Neural progenitor cell (in vitro differentiated cells): ENCODE measurements at regions not wholly inside any gene's neighbourhood (a gene's known extent, or its start where the extent isn't known, plus 50 kb on each side); places are given as distances from the start of the nearest gene placed in this dataset.

Experiments used
- EZH2 ChIP-seq: fragments of 200-600 bp; sonication (generic); IDR thresholded peaks from 2 replicates; pipeline ENCODE4 v1.6.1; 2017; ENCODE audit warnings: antibody characterized with exemption, mild to moderate bottlenecking, moderate library complexity
- TF ChIP-seq, protein P1 (sequence below): fragments of 200-600 bp; sonication (generic); IDR thresholded peaks from 2 replicates; pipeline ENCODE4 v1.5.1; 2017; ENCODE audit warnings: antibody characterized with exemption, mild to moderate bottlenecking

DNA sequence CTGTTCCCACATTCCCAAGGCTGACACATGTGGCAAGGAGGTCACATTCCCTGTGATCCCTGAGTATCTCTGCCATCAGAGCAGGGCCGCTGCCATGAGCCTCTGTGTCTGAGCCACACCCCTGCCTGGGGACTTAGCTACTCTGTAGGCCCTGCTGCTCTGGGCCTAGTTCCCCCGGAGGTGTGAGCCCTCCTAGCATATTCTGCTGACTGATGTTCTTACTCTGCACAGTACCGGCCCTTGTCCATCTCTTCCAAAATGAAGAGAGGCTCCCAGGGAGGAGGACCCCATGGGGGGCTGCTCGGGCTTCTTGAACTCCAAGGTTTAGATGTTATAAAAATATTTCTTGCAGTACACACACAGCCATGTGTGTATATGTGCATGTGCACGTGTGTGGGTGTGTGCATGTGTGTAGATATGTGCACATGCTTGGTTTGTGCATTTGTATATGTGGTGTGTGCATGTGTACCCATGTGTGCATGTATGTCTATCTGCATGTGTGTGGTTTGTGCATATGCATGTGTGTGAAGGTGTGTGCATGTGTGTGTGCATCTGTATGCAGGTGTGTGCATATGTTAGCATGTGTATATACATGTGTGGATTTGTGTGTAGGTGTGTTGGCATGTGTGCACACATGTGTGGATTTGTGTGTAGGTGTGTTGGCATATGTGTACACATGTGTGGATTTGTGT lies 101.2 kb downstream of the ERMARD start:
- TF ChIP-seq, protein P1, sequence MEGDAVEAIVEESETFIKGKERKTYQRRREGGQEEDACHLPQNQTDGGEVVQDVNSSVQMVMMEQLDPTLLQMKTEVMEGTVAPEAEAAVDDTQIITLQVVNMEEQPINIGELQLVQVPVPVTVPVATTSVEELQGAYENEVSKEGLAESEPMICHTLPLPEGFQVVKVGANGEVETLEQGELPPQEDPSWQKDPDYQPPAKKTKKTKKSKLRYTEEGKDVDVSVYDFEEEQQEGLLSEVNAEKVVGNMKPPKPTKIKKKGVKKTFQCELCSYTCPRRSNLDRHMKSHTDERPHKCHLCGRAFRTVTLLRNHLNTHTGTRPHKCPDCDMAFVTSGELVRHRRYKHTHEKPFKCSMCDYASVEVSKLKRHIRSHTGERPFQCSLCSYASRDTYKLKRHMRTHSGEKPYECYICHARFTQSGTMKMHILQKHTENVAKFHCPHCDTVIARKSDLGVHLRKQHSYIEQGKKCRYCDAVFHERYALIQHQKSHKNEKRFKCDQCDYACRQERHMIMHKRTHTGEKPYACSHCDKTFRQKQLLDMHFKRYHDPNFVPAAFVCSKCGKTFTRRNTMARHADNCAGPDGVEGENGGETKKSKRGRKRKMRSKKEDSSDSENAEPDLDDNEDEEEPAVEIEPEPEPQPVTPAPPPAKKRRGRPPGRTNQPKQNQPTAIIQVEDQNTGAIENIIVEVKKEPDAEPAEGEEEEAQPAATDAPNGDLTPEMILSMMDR = no peak
- no peak for TF ChIP-seq EZH2
